Mucosa of rectum (tissue), 2 donors: ENCODE measurements at regions not wholly inside any gene's neighbourhood (a gene's known extent, or its start where the extent isn't known, plus 50 kb on each side); places are given as distances from the start of the nearest gene placed in this dataset.
"Not testable (repeated sequence)": the region's sequence is repeated elsewhere in the genome, so short reads cannot be mapped to it uniquely, and the experiment has no call there.

Source experiments
- H3K27ac ChIP-seq, 2 donors: one replicate each; pipeline ENCODE4 v1.7.0; 2013; ENCODE audit warnings: inconsistent platforms in 2 of 2, low read depth in 2 of 2, low read length in 2 of 2
- H3K27me3 ChIP-seq, 2 donors: one replicate each; pipeline ENCODE4 v1.7.0; 2013; ENCODE audit warnings: low read length in 2 of 2; ENCODE audit not compliant: control insufficient read depth in 2 of 2, insufficient read depth in 2 of 2
- H3K36me3 ChIP-seq, 2 donors: one replicate each; pipeline ENCODE4 v1.7.0; 2013; ENCODE audit warnings: low read length in 2 of 2; ENCODE audit not compliant: control insufficient read depth in 2 of 2, insufficient read depth in 2 of 2
- H3K4me1 ChIP-seq, 2 donors: one replicate each; pipeline ENCODE4 v1.7.0; 2013; ENCODE audit warnings: low read length in 2 of 2, mild to moderate bottlenecking in 1 of 2; ENCODE audit not compliant: control insufficient read depth in 2 of 2, insufficient read depth in 2 of 2
- H3K4me3 ChIP-seq, 2 donors: one replicate each; pipeline ENCODE4 v1.7.0; 2013; ENCODE audit warnings: low read length in 2 of 2
- H3K9ac ChIP-seq, 2 donors: one replicate each; pipeline ENCODE4 v1.7.0; 2013; ENCODE audit warnings: low read length in 2 of 2, low read depth in 1 of 2, mild to moderate bottlenecking in 1 of 2
- H3K9me3 ChIP-seq, 2 donors: one replicate each; pipeline ENCODE4 v1.7.0; 2013; ENCODE audit warnings: low read length in 2 of 2; ENCODE audit not compliant: control insufficient read depth in 2 of 2
- donor health status: healthy.
- donor health status: Normal muscosa, but diverticular disease.

DNA sequence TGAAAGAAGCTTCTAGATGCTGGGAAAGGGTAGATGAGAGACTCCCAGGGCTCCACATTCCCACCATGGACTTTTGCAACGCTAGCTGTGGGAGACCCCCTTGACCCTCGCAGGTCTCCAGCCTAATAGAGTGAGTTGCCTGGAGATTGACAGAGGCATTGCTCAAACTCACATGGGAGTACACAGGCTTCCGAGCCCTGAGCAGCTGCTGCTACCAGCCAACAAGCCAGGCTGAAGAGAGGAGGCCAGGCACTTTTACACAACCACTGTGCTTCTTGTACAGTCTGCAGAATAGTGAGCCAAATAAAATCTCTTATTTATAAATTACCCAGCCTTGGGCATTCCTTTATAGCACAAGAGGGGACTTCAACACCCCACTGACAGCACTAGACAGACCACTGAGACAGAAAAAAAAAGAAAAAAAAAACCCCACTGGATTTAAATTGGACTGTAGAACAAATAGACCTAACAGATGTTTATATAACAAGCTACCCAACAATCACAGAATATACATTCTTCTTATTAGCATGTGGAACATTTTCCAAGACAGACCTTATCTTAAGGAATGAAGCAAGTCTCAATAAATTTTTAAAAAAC lies 146.2 kb downstream of the ZFAND4 start:
- Histone ChIP-seq H3K36me3 (peaks cover 0 to under 1% of the 10 kb centered on the region in 2 donors), H3K4me1 (no peaks in the 10 kb centered on the region), H3K9me3 (no peaks in the 10 kb centered on the region), H3K9ac (no peak overlapping the region), H3K4me3 (no peak overlapping the region), H3K27ac (no peak overlapping the region), H3K27me3 (no peaks in the 10 kb centered on the region)

DNA sequence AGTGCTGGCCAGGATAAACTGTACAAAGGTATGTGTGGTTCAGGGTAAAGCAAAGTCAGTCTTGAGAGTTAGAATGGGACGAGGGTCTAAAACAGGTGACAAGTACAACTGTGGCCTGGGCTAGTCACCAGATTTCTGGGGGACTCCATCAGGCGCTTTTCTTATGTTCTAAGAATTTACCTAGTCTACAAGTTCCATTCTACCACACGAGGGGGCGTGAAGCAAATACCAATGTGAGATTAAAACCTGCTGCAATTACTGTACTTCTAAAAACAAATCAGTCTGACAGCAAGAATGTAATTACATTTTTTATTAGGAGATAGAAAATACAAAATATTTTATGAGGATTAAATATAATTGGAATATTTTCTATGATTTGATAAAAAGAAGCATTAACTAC lies 146.5 kb downstream of the ALOX5 start:
- Histone ChIP-seq H3K27ac (no peak overlapping the region), H3K27me3 (no peaks in the 10 kb centered on the region), H3K9ac (no peak overlapping the region), H3K4me1 (no peaks in the 10 kb centered on the region), H3K36me3 (no peaks in the 10 kb centered on the region), H3K4me3 (no peak overlapping the region), H3K9me3 (no peaks in the 10 kb centered on the region)

DNA sequence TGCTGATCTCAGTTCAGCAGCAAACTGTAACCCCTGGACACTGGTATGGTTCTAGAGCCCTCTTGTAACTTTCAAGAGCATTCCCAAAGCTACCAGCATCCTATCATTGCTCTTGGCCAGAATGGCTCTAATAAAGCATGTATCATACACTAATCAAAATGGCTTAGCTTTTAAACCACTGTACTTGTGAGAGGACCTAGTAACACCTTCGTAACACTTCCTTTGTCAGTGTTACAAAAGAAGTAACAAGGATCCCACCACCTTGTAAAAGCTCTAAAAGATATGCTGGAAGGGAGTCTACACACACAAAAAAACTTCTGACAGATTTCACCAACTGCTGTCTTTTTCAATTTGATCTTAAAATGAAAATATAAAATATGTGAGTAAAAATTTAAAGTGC lies 144.7 kb downstream of the ALOX5 start:
- H3K27me3 ChIP-seq: no peaks in the 10 kb centered on the region
- no peaks in the 10 kb centered on the region for H3K9me3 ChIP-seq
- H3K36me3 ChIP-seq: no peaks in the 10 kb centered on the region
- no peak overlapping the region for H3K27ac ChIP-seq
- H3K9ac ChIP-seq: no peak overlapping the region
- H3K4me3 ChIP-seq: no peak overlapping the region
- no peaks in the 10 kb centered on the region for H3K4me1 ChIP-seq

DNA sequence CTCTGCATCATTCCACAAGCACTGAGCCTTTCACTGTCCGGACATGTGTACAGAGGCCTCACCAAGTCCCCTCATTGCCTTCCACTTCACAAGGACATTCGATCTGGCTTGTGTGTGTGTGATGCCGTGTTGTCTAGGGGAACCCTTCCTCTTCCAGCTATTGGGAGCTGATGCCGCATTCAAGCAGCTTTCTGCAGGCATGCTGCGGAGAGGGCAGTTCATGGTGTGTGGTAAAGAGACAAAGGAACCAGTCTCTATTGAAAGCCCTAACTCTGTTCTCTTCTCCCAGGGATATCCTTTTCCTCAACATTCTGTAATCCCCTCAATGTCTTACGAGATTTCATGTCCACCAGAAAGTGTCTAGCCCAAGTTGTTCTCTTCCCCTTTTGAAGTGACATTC lies 141.6 kb downstream of the ALOX5 start:
- Histone ChIP-seq H3K9me3 (no peaks in the 10 kb centered on the region), H3K36me3 (no peaks in the 10 kb centered on the region), H3K4me3 (no peak overlapping the region), H3K27ac (no peak overlapping the region), H3K4me1 (no peaks in the 10 kb centered on the region), H3K27me3 (no peaks in the 10 kb centered on the region), H3K9ac (no peak overlapping the region)

DNA sequence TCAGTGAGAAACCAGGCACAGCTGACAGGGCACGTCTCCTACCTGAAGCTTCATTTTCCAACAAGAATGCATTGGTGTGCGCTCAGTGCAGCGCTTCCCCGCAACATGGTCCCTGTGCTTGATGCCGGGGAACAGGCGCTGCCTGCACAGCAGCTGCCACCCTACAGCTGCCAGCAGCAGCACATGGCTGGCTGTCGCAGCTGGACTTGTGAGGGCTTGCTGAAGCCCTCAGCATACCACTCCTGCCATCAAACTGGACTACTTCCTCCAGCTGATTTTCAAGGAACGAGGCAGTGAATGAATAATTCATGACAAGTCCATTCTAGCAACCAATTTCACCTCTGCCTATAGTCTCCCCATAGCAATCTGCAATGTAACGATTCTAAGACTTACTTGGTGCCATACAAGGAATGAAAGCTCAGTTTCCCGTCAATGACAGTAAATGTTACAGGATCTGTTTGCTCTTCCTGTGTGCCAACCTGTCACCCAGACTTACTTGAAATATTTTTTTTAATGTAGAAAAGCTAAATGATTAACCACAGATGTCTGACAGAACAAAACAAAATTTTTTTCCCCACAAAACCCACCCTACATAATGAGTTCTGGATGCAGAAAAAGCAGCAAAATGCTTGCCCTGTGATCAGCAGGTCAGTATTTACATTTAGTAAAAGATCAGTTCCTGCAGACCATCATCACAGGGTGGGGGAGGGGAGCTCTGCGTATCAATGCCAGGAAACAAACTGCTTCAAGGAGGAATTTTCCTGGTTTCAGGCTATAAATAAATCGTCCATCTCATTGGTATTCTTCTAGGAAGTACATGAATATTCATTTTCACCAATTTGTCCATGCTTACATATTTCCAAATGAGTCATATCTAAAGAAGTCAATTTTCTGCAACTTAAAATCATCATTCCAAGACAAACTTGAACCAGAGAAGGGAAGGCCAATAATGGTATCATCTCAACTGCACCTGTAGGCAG lies 140.6 kb downstream of the ALOX5 start:
- H3K4me1 ChIP-seq: no peaks in the 10 kb centered on the region
- no peak overlapping the region for H3K4me3 ChIP-seq
- no peak overlapping the region for H3K27ac ChIP-seq
- H3K9ac ChIP-seq: no peak overlapping the region
- no peaks in the 10 kb centered on the region for H3K9me3 ChIP-seq
- H3K27me3 ChIP-seq: no peaks in the 10 kb centered on the region
- H3K36me3 ChIP-seq: no peaks in the 10 kb centered on the region

DNA sequence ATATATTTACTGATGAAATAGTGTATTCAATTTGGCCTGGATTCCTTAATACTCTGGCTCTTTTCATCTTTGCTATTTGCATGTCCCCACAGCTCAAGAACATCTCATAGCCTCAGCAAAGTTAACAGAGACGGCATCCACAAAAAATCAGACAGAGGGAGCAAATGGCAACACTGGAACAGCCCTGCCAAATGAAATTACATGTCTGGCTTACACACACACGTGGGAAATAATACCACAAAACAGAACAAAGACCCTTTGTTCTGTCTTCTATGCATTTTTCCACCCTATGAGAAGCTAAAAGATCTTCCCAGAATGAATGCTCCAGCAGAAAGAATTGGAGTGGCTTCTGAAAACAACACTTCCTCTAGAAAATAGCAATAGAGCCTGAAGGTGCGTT lies 139.5 kb downstream of the ALOX5 start:
- H3K27ac ChIP-seq: no peak overlapping the region
- H3K27me3 ChIP-seq: no peaks in the 10 kb centered on the region
- no peaks in the 10 kb centered on the region for H3K9me3 ChIP-seq
- no peak overlapping the region for H3K4me3 ChIP-seq
- H3K36me3 ChIP-seq: no peaks in the 10 kb centered on the region
- H3K4me1 ChIP-seq: no peaks in the 10 kb centered on the region
- no peak overlapping the region for H3K9ac ChIP-seq

DNA sequence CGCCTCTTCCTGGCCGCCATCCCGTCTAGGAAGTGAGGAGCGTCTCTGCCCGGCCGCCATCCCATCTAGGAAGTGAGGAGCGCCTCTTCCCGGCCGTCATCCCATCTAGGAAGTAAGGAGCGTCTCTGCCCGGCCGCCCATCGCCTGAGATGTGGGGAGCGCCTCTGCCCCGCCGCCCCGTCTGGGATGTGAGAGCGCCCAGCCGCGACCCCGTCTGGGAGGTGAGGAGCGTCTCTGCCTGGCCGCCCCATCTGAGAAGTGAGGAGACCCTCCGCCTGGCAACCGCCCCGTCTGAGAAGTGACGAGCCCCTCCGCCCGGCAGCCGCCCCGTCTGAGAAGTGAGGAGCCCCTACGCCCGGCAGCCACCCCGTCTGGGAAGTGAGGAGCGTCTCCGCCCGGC lies 137.9 kb downstream of the ALOX5 start:
- not testable (repeated sequence) for H3K4me1 ChIP-seq, H3K27me3 ChIP-seq, H3K9me3 ChIP-seq, H3K4me3 ChIP-seq, H3K9ac ChIP-seq, H3K27ac ChIP-seq, H3K36me3 ChIP-seq

DNA sequence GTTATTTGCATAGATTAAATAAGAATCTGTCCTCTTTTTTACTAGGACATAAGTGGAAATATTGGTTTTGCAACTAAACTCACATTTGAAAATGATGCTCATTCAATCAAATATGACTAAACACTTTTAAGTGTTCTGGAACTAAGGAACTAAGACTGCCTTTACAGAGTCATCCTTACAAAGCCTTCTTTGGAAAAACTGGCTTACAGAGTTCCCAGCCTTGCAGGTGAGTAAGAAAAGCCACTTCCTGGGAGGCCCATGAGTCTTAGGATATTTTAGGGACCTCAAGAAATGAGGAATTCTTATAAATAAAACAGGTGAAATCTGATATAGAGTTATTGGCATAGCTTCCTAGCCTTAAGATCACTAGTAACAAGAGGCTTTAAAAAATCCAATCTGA lies 135.5 kb downstream of the ALOX5 start:
- Histone ChIP-seq H3K27me3 (no peaks in the 10 kb centered on the region), H3K4me3 (no peak overlapping the region), H3K36me3 (no peaks in the 10 kb centered on the region), H3K9me3 (no peaks in the 10 kb centered on the region), H3K9ac (no peak overlapping the region), H3K27ac (no peak overlapping the region), H3K4me1 (no peaks in the 10 kb centered on the region)

DNA sequence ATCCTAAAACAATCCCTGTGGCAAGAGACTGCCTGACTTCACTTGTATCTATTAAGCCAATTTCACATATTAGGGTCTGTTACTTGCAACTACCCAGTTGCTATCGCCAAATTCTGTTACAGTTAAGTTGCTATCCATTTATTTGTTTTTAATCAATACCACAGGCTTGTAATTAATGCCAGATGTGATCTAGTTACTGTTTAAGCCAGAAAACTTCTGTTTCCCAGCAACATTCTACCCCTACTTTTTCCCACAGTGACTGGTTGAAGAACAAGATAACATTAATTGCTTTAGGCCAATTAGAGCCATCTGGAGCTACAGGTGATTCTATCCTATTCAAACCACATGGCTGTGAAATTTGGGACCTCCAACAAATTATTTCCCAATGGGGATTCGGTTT lies 131.3 kb downstream of the ALOX5 start:
- Histone ChIP-seq H3K27me3 (no peaks in the 10 kb centered on the region), H3K9me3 (no peaks in the 10 kb centered on the region), H3K36me3 (no peaks in the 10 kb centered on the region), H3K27ac (no peak overlapping the region), H3K9ac (no peak overlapping the region), H3K4me1 (no peaks in the 10 kb centered on the region), H3K4me3 (no peak overlapping the region)

DNA sequence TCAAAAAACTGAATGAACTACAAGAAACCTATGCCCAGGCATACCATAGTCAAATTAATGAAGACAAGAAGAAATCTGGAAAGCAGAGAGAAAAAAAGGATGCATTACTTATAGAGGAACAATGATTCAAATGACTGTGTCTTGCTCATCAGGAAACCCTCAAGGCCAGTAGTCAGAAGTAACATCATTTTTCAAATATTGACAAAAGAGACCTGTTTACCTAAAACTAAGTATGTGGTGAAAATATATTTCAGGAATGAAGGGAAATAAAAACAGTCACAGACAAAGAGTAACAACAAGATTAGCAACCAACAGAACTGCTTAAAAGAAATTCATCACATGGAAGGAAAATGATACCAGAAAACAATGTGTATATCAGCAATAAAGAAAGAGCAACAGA lies 128.4 kb downstream of the ALOX5 start:
- Histone ChIP-seq H3K36me3 (no peaks in the 10 kb centered on the region), H3K4me1 (no peaks in the 10 kb centered on the region)

More for the DNA sequence above, 128.4 kb downstream of the ALOX5 start:
- H3K27me3 ChIP-seq: no peaks in the 10 kb centered on the region
- H3K27ac ChIP-seq: no peak overlapping the region
- no peaks in the 10 kb centered on the region for H3K9me3 ChIP-seq
- H3K4me3 ChIP-seq: no peak overlapping the region
- no peak overlapping the region for H3K9ac ChIP-seq
